DND-41 (cell line): ENCODE measurements at regions not wholly inside any gene's neighbourhood (a gene's known extent, or its start where the extent isn't known, plus 50 kb on each side); places are given as distances from the start of the nearest gene placed in this dataset.

ENCODE experiments used
- ATAC-seq: fragments of 200-7000 bp; cut with Tn5 transposase; 3 replicates; pipeline ENCODE4 v1.9.1; 2021; ENCODE audit warnings: low read depth; ENCODE audit not compliant: insufficient read depth
- DNase-seq: peaks from one replicate; pipeline ENCODE4 v3.0.0-alpha.2; 2020
- H2AFZ ChIP-seq: 2 replicates; pipeline ENCODE4 v1.6.0; 2012; ENCODE audit warnings: low read depth, low read length
- H3K27ac ChIP-seq: 2 replicates; pipeline ENCODE4 v1.5.1; 2012; ENCODE audit warnings: low read length, inconsistent platforms
- H3K27me3 ChIP-seq: fragments of 200-600 bp; sonication (generic); 2 replicates; pipeline ENCODE4 v1.6.0; 2012; ENCODE audit warnings: low read length, mild to moderate bottlenecking, inconsistent platforms; ENCODE audit not compliant: insufficient read depth, poor library complexity
- H3K36me3 ChIP-seq: 2 replicates; pipeline ENCODE4 v1.5.1; 2012; ENCODE audit warnings: low read length, inconsistent platforms; ENCODE audit not compliant: insufficient read depth
- H3K4me1 ChIP-seq: 2 replicates; pipeline ENCODE4 v1.5.1; 2012; ENCODE audit warnings: mild to moderate bottlenecking, low read length; ENCODE audit not compliant: insufficient read depth
- H3K4me2 ChIP-seq: 2 replicates; pipeline ENCODE4 v1.6.0; 2012; ENCODE audit warnings: mild to moderate bottlenecking, moderate library complexity, low read length, inconsistent platforms; ENCODE audit not compliant: insufficient read depth
- H3K4me3 ChIP-seq, 2 experiments: fragments of 200-600 bp in 1 of 2; shearing (Covaris generic) in 1 of 2; 2 replicates each; pipeline ENCODE4 v1.5.1; 2012 to 2016; ENCODE audit warnings: inconsistent platforms in 2 of 2, low read length in 2 of 2, mild to moderate bottlenecking in 2 of 2, low read depth in 1 of 2, moderate library complexity in 1 of 2
- H3K79me2 ChIP-seq: 2 replicates; pipeline ENCODE4 v1.6.0; 2012; ENCODE audit warnings: low read length, inconsistent platforms; ENCODE audit not compliant: insufficient read depth
- H3K9ac ChIP-seq: 2 replicates; pipeline ENCODE4 v1.6.0; 2012; ENCODE audit warnings: low read depth, mild to moderate bottlenecking, inconsistent platforms, low read length, moderate library complexity
- H3K9me3 ChIP-seq: 2 replicates; pipeline ENCODE4 v1.5.1; 2012; ENCODE audit warnings: low read length, moderate library complexity, mild to moderate bottlenecking, inconsistent platforms; ENCODE audit not compliant: insufficient read depth, severe bottlenecking
- H4K20me1 ChIP-seq: 2 replicates; pipeline ENCODE4 v1.6.0; 2012; ENCODE audit warnings: low read length; ENCODE audit not compliant: insufficient read depth
- CTCF ChIP-seq: IDR thresholded peaks from 2 replicates; pipeline ENCODE4 v1.5.1; 2012; ENCODE audit warnings: borderline replicate concordance, low read length, moderate library complexity, mild to moderate bottlenecking; ENCODE audit not compliant: poor library complexity, severe bottlenecking; ENCODE audit errors: extremely low read depth
- EZH2 ChIP-seq: IDR thresholded peaks from 3 replicates; pipeline ENCODE4 v1.6.1; 2012; ENCODE audit warnings: borderline replicate concordance, low read depth, mild to moderate bottlenecking, moderate library complexity, low read length, inconsistent platforms; ENCODE audit not compliant: severe bottlenecking

- TF ChIP-seq EZH2 (no peak), CTCF (no peak)
- ATAC-seq, result no peak
Observed at GRCh38 chr5:125600559-125600958, 822.6 kb upstream of the GRAMD2B start.

GRCh38 chr5:125602184-125602583 lies 821.0 kb upstream of the GRAMD2B start:
- no peak for TF ChIP-seq CTCF
- no peak for TF ChIP-seq EZH2
- ATAC-seq (no peak), DNase-seq (no peak)

More at GRCh38 chr5:125600559-125600958, 822.6 kb upstream of the GRAMD2B start:
- Histone ChIP-seq H3K4me1 (no peaks in the 10 kb centered on the region), H3K4me3 (no peak overlapping the region), H3K9me3 (peaks cover 2% of the 10 kb centered on the region), H3K79me2 (no peaks in the 10 kb centered on the region), H3K36me3 (no peaks in the 10 kb centered on the region), H3K4me2 (no peak overlapping the region), H3K27ac (no peak overlapping the region), H2AFZ (no peak overlapping the region), H3K27me3 (no peaks in the 10 kb centered on the region), H3K9ac (no peak overlapping the region), H4K20me1 (no peaks in the 10 kb centered on the region)
- DNase-seq, result no peak

GRCh38 chr5:125603321-125603720 lies 819.9 kb upstream of the GRAMD2B start:
- Histone ChIP-seq H3K9ac (no peak overlapping the region), H3K4me3 (no peak overlapping the region), H3K4me2 (no peak overlapping the region), H4K20me1 (no peaks in the 10 kb centered on the region), H3K36me3 (no peaks in the 10 kb centered on the region), H3K27me3 (no peaks in the 10 kb centered on the region), H3K27ac (no peak overlapping the region), H3K79me2 (no peaks in the 10 kb centered on the region), H2AFZ (no peak overlapping the region), H3K4me1 (no peaks in the 10 kb centered on the region), H3K9me3 (peaks cover 2% of the 10 kb centered on the region)
- DNase-seq (no peak), ATAC-seq (no peak)
- TF ChIP-seq CTCF, result no peak
- TF ChIP-seq EZH2, result no peak

More at GRCh38 chr5:125602184-125602583, 821.0 kb upstream of the GRAMD2B start:
- Histone ChIP-seq H3K9ac (no peak overlapping the region), H3K79me2 (no peaks in the 10 kb centered on the region), H3K27me3 (no peaks in the 10 kb centered on the region), H3K4me3 (no peak overlapping the region), H4K20me1 (no peaks in the 10 kb centered on the region), H3K27ac (no peak overlapping the region), H3K36me3 (no peaks in the 10 kb centered on the region), H3K4me1 (no peaks in the 10 kb centered on the region), H2AFZ (no peak overlapping the region), H3K9me3 (peaks cover 2% of the 10 kb centered on the region), H3K4me2 (no peak overlapping the region)

- Histone ChIP-seq H2AFZ (no peak overlapping the region), H3K27me3 (no peaks in the 10 kb centered on the region), H3K4me2 (no peak overlapping the region), H3K36me3 (no peaks in the 10 kb centered on the region), H3K79me2 (no peaks in the 10 kb centered on the region), H3K9ac (no peak overlapping the region), H3K9me3 (peaks cover 2% of the 10 kb centered on the region), H4K20me1 (no peaks in the 10 kb centered on the region), H3K4me1 (no peaks in the 10 kb centered on the region), H3K27ac (no peak overlapping the region), H3K4me3 (no peak overlapping the region)
- DNase-seq (no peak), ATAC-seq (no peak)
- TF ChIP-seq CTCF (no peak), EZH2 (no peak)
Observed at GRCh38 chr5:125604104-125604503, 819.1 kb upstream of the GRAMD2B start.
